ENCODE measurements at regions not wholly inside any gene's neighbourhood (a gene's known extent, or its start where the extent isn't known, plus 50 kb on each side); places are given as distances from the start of the nearest gene placed in this dataset.

- TF ChIP-seq CTCF (IDR thresholded peaks at IDR 0.05) (no peak), POLR2A (IDR thresholded peaks at IDR 0.05) (no peak)
Measured at GRCh38 chr18:77766421-77766820, 516.8 kb downstream of the GALR1 start.
